ELR (cell line): ENCODE measurements at regions not wholly inside any gene's neighbourhood (a gene's known extent, or its start where the extent isn't known, plus 50 kb on each side); places are given as distances from the start of the nearest gene placed in this dataset.

Source experiments
- DNase-seq: peaks from one replicate; pipeline ENCODE4 v3.0.0-alpha.2; 2015; ENCODE audit warnings: low read depth

- DNase-seq = no peak
Observed at GRCh38 chr3:25291481-25291905, 136.6 kb upstream of the RARB start.

- DNase-seq = no peak
Observed at GRCh38 chr3:25292036-25292435, 136.0 kb upstream of the RARB start.

GRCh38 chr3:25292595-25292994 is 135.5 kb upstream of the RARB start:
- DNase-seq = no peak

- DNase-seq = no peak
Observed at GRCh38 chr3:25293736-25294135, 134.3 kb upstream of the RARB start.

- DNase-seq = no peak
Observed at GRCh38 chr3:25294169-25294805, 133.8 kb upstream of the RARB start.

- no peak for DNase-seq
Observed at GRCh38 chr3:25297667-25298585, 130.1 kb upstream of the RARB start.

- no peak for DNase-seq
Observed at GRCh38 chr3:25300141-25300540, 127.9 kb upstream of the RARB start.

GRCh38 chr3:25304916-25305315 is 123.1 kb upstream of the RARB start:
- no peak for DNase-seq

GRCh38 chr3:25306066-25306465 is 122.0 kb upstream of the RARB start:
- DNase-seq = no peak

- DNase-seq = no peak
Observed at GRCh38 chr3:25306705-25307104, 121.4 kb upstream of the RARB start.

GRCh38 chr3:25313286-25313685 is 114.8 kb upstream of the RARB start:
- no peak for DNase-seq

GRCh38 chr3:25324954-25325655 is 103.0 kb upstream of the RARB start:
- DNase-seq = no peak

- DNase-seq = no peak
Observed at GRCh38 chr3:25335356-25335755, 92.7 kb upstream of the RARB start.

GRCh38 chr3:25338158-25338725 is 89.8 kb upstream of the RARB start:
- DNase-seq = no peak

- DNase-seq = no peak
Observed at GRCh38 chr3:25339225-25339624, 88.8 kb upstream of the RARB start.

- no peak for DNase-seq
Observed at GRCh38 chr3:25344670-25345069, 83.4 kb upstream of the RARB start.

- DNase-seq = no peak
Observed at GRCh38 chr3:25349095-25349494, 79.0 kb upstream of the RARB start.

- DNase-seq = no peak
Observed at GRCh38 chr3:25349828-25350724, 78.0 kb upstream of the RARB start.

GRCh38 chr3:25350725-25351114 is 77.3 kb upstream of the RARB start:
- DNase-seq = no peak

- no peak for DNase-seq
Observed at GRCh38 chr3:25354071-25354470, 74.0 kb upstream of the RARB start.
